ENCODE measurements at regions not wholly inside any gene's neighbourhood (a gene's known extent, or its start where the extent isn't known, plus 50 kb on each side); places are given as distances from the start of the nearest gene placed in this dataset.

DNA sequence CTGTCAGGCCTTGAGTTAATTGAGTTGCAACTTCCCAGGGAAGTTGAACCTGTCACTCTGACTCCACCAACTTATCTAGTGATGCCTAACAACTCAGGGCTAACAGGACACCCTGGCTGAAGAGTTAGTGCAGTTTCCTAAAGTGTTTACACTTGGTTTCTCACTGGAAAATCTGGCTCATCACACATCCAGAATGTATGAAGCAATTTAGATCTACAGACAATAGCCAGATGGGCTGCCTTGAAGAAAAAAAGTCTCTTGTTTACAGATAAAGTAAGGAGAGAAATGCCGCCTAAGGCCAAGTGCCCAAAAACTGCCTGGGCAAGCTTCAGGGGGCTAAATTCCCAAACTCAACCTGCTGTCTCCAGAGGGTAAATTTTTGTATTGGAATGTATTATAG lies 446.3 kb upstream of the NCAM2 start:
- Mint-ChIP-seq H3K36me3 (no peaks in the 10 kb centered on the region), H3K4me1 (no peaks in the 10 kb centered on the region), H3K27ac (no peak overlapping the region), H3K4me3 (no peak overlapping the region), H3K27me3 (ENCODE audit: low read depth in 3 of 3) (no peaks in the 10 kb centered on the region), H3K9me3 (peaks cover 3 to 38% (median 11%) of the 10 kb centered on the region in 6 donors)
- no peak for DNase-seq

DNA sequence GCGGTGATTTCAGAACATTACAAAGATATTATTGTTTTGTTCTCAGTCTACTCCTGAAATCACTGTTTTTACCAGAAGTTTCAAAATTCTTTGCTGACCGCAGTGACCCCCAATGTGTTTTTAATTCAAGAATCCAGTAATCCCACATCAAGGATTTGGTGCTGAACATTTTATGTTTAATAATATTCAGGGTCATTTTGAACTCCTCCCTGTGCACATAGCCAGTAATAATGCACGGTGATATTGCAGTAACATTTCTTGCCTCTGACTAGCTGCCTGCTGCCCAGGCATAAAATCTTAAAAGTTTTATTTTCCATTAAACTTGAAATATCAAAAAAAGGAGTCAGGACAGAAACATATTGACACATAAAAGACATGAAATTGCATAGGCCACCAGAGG lies 443.4 kb upstream of the NCAM2 start:
- DNase-seq = no peak
- Mint-ChIP-seq H3K4me3 (no peak overlapping the region), H3K9me3 (peaks cover 5 to 38% (median 11%) of the 10 kb centered on the region in 6 donors), H3K27ac (no peak overlapping the region), H3K36me3 (no peaks in the 10 kb centered on the region), H3K4me1 (no peaks in the 10 kb centered on the region), H3K27me3 (ENCODE audit: low read depth in 3 of 3) (peaks cover 0 to 1% (median 0%) of the 10 kb centered on the region in 3 donors)

DNA sequence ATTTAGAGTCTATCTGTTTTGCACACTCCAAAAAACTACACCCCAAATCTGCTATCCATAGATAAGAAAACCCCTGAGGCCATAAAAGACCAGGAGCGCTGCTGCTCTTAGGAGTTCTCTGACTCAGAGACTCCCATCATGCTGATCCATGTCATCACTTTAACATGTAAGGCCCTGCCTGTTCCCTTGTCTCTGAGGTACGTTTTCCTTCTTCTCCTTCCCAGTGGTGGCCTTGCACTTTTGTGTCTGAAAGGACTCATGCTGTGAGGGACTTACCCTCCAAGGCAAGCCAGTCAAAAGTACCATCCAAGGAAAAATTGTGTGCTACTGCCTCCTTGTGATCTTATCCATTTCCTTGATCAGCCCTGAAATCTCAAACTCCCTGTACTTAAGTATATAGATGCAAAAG lies 427.4 kb upstream of the NCAM2 start:
- Mint-ChIP-seq H3K9me3 (peaks cover 0 to 25% (median 12%) of the 10 kb centered on the region in 6 donors), H3K4me1 (no peaks in the 10 kb centered on the region), H3K36me3 (no peaks in the 10 kb centered on the region), H3K27me3 (ENCODE audit: low read depth in 3 of 3) (peaks cover 0 to 2% (median 0%) of the 10 kb centered on the region in 3 donors), H3K4me3 (no peak overlapping the region), H3K27ac (no peak overlapping the region)
- DNase-seq = no peak

DNA sequence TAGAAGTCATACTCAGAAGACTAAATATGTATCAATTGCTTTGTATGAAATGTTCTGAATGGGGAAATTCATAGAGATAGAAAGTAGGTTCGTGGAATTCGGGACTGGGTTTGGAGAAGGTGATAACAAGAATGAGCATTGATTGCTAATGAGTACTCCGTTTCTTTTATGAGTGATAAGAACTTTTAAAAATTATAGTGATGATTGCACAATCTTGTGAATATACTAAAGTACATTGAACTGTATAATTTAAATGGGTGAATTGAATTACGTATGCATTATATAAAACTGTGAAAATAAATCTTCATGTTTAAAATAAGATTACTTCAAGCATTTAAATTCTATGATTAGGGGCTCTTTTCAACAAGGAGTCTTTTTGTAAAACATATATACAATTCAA lies 425.6 kb upstream of the NCAM2 start:
- no peak overlapping the region for H3K27ac Mint-ChIP-seq
- no peak for DNase-seq
- H3K27me3 Mint-ChIP-seq (ENCODE audit: low read depth in 3 of 3) = peaks cover 0 to 2% (median 0%) of the 10 kb centered on the region in 3 donors
- no peaks in the 10 kb centered on the region for H3K36me3 Mint-ChIP-seq
- H3K9me3 Mint-ChIP-seq = peaks cover under 1 to 26% (median 14%) of the 10 kb centered on the region in 6 donors
- no peak overlapping the region for H3K4me3 Mint-ChIP-seq
- no peaks in the 10 kb centered on the region for H3K4me1 Mint-ChIP-seq

DNA sequence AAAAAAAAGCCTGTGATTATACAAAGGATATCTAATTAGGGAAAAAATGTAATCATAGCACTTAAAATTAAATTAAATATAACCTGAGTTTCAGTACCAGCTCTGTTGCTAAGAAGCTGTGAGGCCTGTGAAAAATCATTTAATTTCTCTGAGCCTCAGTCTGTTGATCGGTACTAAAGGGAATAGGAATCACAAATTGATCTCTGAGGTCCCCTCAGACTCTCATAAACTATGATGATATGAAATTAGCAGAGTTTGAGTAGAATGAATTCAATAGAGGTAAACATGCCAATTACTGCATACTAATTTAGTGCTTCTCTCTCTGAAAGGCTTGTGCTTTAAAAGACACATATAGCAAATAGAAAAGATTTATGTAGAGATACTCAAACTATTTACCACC lies 416.8 kb upstream of the NCAM2 start:
- no peak for DNase-seq
- H3K4me3 Mint-ChIP-seq = no peak overlapping the region
- H3K4me1 Mint-ChIP-seq = no peaks in the 10 kb centered on the region
- peaks cover 0 to 3% (median 0%) of the 10 kb centered on the region in 3 donors for H3K36me3 Mint-ChIP-seq
- peaks cover 0 to 4% (median 0%) of the 10 kb centered on the region in 3 donors for H3K27me3 Mint-ChIP-seq (ENCODE audit: low read depth in 3 of 3)
- H3K9me3 Mint-ChIP-seq = peaks cover 0 to 17% (median 12%) of the 10 kb centered on the region in 6 donors
- no peak overlapping the region for H3K27ac Mint-ChIP-seq

DNA sequence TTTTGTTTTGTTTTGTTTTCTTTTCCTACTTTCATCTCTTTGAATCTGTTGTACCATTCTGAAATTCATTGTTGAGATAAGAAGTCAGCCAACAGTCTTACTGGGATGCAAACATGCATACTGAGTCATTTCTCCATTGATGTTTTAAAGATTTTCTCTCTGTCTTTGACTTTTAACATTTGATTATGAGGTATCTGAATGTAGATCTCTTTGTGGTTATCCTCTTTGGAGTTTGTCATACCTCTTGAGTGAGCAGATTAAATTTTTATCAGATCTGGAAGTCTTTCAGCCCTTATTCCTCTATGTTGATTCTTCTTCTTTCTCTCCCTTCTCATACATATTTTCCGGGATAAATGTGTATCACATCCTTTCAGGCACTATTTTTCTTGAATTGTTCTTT lies 406.9 kb upstream of the NCAM2 start:
- H3K4me1 Mint-ChIP-seq = no peaks in the 10 kb centered on the region
- no peak overlapping the region for H3K4me3 Mint-ChIP-seq
- H3K27ac Mint-ChIP-seq = no peak overlapping the region
- H3K9me3 Mint-ChIP-seq = peaks cover 5 to 20% (median 11%) of the 10 kb centered on the region in 6 donors
- no peak for DNase-seq
- H3K36me3 Mint-ChIP-seq = no peaks in the 10 kb centered on the region
- H3K27me3 Mint-ChIP-seq (ENCODE audit: low read depth in 3 of 3) = no peaks in the 10 kb centered on the region

DNA sequence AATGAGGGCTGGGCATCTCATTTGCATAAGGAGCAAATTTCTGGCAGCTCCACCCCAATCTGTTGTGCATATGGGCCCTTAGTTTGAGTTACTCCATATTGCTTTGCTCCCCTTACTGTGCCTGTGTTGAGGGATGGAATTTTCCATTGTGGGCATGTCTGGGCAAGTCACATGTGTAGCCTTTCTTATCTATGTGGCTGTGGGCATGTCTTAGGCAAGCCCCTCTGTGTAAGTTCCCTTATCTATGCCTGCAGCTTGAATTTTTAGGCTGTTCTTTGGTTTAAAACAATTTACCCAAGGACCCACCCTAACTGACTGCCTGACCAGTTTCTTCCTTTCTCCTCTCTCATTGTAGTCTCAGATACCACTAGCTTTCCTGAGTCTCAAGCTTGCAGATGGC lies 405.7 kb upstream of the NCAM2 start:
- H3K4me1 Mint-ChIP-seq = no peaks in the 10 kb centered on the region
- no peak overlapping the region for H3K4me3 Mint-ChIP-seq
- DNase-seq = no peak

DNA sequence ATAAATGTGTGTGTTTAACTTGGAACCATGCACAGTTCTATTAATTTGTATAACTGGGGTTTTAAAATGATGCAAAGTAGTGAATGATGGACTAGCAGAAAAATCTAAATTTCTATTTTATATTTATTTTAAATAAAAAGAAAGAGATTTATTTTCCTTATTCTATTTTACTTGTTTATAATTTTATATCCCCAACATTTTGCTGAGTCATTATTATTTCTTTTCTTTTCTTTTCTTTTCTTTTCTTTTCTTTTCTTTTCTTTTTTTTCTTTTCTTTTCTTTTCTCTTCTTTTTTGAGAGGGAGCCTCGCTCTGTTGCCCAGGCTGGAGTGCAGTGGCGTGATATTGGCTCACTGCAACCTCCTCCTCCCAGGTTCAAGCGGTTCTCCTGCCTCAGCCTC lies 395.0 kb upstream of the NCAM2 start:
- Mint-ChIP-seq H3K4me3 (no peak overlapping the region), H3K9me3 (peaks cover 18 to 40% (median 27%) of the 10 kb centered on the region in 6 donors), H3K4me1 (no peaks in the 10 kb centered on the region), H3K36me3 (no peaks in the 10 kb centered on the region), H3K27ac (no peak overlapping the region), H3K27me3 (ENCODE audit: low read depth in 3 of 3) (peaks cover 0 to 2% (median 2%) of the 10 kb centered on the region in 3 donors)
- DNase-seq = no peak

More for the DNA sequence above, 405.7 kb upstream of the NCAM2 start:
- H3K27ac Mint-ChIP-seq = no peak overlapping the region
- no peaks in the 10 kb centered on the region for H3K27me3 Mint-ChIP-seq (ENCODE audit: low read depth in 3 of 3)
- no peaks in the 10 kb centered on the region for H3K36me3 Mint-ChIP-seq
- H3K9me3 Mint-ChIP-seq = peaks cover 5 to 20% (median 11%) of the 10 kb centered on the region in 6 donors

DNA sequence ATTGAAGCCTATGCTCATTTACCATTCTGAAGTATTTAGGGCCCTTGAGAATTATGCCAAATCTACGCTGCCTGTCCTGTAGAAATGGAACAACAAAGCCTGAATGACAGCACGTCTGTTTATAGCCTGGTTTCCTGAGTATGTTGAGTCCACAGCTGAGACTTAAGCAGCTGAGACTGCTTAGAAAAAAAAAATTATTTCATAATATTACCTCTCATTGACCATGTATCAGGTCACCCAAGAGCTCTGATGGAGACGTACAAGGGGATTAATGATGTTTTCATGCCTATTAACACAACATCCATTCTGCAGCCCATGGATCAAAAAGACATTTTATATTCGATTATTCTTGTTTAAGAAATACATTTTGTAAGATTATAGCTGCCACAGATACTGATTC lies 387.2 kb upstream of the NCAM2 start:
- Mint-ChIP-seq H3K4me1 (no peaks in the 10 kb centered on the region), H3K27ac (no peak overlapping the region), H3K36me3 (no peaks in the 10 kb centered on the region), H3K4me3 (no peak overlapping the region), H3K27me3 (ENCODE audit: low read depth in 3 of 3) (peaks cover 0 to 2% (median 0%) of the 10 kb centered on the region in 3 donors), H3K9me3 (peaks cover 12 to 56% (median 33%) of the 10 kb centered on the region in 6 donors)
- no peak for DNase-seq

DNA sequence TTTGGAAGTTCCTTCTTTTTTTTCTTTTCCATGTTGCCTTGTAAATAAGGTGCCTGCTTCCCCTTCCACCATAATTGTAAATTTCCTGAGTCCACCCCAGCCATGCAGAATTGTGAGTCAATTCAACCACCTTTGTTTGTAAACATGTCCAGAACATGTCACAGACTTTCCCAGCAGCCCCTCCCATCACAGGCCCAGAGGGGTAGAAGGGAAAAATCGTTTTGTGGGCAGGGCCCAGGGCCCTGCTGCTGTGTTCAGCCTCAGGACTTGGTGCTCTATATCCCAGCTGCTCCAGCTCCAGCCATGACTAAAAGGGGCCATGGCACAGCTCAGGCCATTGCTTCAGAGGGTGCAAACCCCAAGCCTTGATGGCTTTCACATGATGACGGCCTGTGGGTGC lies 384.6 kb upstream of the NCAM2 start:
- no peaks in the 10 kb centered on the region for H3K27me3 Mint-ChIP-seq (ENCODE audit: low read depth in 3 of 3)
- no peaks in the 10 kb centered on the region for H3K4me1 Mint-ChIP-seq
- H3K27ac Mint-ChIP-seq = no peak overlapping the region
- DNase-seq = no peak
- H3K9me3 Mint-ChIP-seq = peaks cover 2 to 36% (median 19%) of the 10 kb centered on the region in 6 donors
- no peaks in the 10 kb centered on the region for H3K36me3 Mint-ChIP-seq
- no peak overlapping the region for H3K4me3 Mint-ChIP-seq

DNA sequence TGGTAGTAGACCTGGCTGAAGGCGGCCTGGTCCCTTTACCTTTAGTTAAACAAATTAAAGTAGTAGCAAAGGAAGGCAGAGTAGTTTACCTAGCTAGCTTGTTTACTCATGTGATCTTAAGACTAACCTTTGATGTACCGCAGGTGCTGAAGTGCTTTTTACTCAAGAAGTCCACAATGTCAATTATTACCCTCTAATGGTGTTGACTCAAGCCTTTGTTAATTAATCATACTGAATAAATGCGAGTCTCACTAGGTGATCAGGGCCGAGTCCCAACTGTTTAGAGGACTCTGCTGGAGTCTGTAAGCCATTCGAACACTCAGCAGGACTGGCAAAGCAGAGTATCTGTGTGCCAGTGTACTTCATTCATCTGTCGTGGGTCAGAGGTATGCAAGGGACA lies 381.1 kb upstream of the NCAM2 start:
- H3K27ac Mint-ChIP-seq = no peak overlapping the region
- DNase-seq = no peak
- H3K4me1 Mint-ChIP-seq = no peaks in the 10 kb centered on the region
- no peak overlapping the region for H3K4me3 Mint-ChIP-seq
- peaks cover 2 to 28% (median 20%) of the 10 kb centered on the region in 6 donors for H3K9me3 Mint-ChIP-seq
- H3K36me3 Mint-ChIP-seq = no peaks in the 10 kb centered on the region
- no peaks in the 10 kb centered on the region for H3K27me3 Mint-ChIP-seq (ENCODE audit: low read depth in 3 of 3)

DNA sequence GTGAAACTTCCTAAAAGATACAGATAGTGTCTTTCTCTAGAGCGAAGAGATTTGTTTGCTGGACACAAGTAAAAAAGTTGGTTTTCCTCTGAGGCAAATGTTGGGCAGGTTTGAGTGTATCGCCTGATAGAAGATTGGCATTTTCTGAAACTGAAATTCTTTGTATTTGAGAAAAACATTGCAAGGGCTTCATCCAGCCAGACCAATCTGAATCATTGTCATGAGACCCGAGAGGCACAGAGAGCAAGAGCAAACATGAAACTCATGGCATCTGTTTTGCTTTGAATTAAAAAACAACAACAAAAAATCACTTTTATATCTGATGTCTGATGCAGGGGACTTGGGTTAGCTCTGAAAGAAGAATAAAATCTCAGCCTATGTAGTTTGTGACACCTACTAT lies 379.3 kb upstream of the NCAM2 start:
- peaks cover 2 to 42% (median 22%) of the 10 kb centered on the region in 6 donors for H3K9me3 Mint-ChIP-seq
- no peak overlapping the region for H3K27ac Mint-ChIP-seq
- DNase-seq = no peak
- H3K4me3 Mint-ChIP-seq = no peak overlapping the region
- no peaks in the 10 kb centered on the region for H3K36me3 Mint-ChIP-seq
- peaks cover 0 to 2% (median 0%) of the 10 kb centered on the region in 3 donors for H3K27me3 Mint-ChIP-seq (ENCODE audit: low read depth in 3 of 3)
- H3K4me1 Mint-ChIP-seq = no peaks in the 10 kb centered on the region

DNA sequence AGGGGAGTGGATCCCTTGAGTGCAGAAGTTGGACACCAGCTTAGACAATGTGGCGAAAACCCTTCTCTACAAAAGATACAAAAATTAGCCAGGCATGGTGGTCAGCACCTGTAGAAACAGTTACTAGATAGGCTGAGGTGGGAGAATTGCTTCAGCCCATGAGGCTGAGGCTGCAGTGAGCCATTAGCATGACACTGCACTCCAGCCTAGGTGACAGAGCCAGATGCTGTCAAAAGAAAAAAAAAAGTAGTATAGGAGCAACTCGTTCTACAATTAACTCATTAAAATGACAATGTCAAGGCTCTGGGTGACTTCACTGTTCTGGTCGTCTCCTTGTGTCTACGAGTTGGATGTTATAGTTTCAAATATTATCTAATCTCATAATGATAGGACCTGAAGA lies 370.6 kb upstream of the NCAM2 start:
- Mint-ChIP-seq H3K4me3 (no peak overlapping the region), H3K36me3 (no peaks in the 10 kb centered on the region), H3K27ac (no peak overlapping the region), H3K9me3 (peaks cover 10 to 54% (median 25%) of the 10 kb centered on the region in 6 donors), H3K27me3 (ENCODE audit: low read depth in 3 of 3) (peaks cover 0 to 2% (median 0%) of the 10 kb centered on the region in 3 donors), H3K4me1 (no peaks in the 10 kb centered on the region)
- no peak for DNase-seq

DNA sequence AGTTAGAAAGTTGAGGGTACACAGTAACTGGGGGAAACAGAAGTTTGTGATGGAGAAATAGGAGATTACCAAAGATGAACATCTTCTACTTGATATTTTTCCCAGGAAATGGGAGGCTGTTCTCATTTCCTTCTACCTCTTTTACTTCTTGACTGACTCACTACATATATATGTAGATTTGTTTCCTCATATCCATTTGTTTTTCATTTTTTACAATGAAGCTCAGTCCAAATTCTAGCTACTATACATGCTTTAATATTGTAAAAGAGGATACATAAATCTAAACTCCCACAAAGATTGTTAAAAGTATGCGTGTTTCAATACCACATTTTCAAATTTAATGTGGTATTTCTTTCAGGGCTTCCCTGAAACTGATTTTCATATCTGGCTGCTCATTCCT lies 366.6 kb upstream of the NCAM2 start:
- no peak for DNase-seq
- Mint-ChIP-seq H3K27ac (no peak overlapping the region), H3K9me3 (peaks cover 7 to 37% (median 18%) of the 10 kb centered on the region in 6 donors), H3K4me3 (no peak overlapping the region), H3K36me3 (no peaks in the 10 kb centered on the region), H3K4me1 (no peaks in the 10 kb centered on the region), H3K27me3 (ENCODE audit: low read depth in 3 of 3) (no peaks in the 10 kb centered on the region)

DNA sequence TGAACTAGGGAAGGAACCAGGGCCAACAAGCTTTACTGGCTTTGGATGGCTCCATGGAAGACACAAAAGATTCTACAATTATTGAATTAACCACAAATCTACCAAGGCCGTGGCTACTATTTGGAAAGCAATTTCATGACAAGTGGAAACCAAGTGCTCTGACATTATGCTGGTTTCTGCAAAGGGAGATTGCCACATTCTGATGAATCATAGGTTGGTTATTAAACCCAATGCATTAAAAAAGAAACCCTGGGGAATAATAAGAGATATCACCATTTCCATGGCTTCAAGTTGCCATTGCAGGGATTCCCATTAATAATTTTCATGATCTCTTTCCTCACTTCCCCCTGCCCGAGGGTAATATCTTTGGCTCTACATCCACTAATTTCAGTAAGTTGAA lies 359.2 kb upstream of the NCAM2 start:
- no peak overlapping the region for H3K27ac Mint-ChIP-seq
- no peaks in the 10 kb centered on the region for H3K36me3 Mint-ChIP-seq
- no peaks in the 10 kb centered on the region for H3K4me1 Mint-ChIP-seq
- peaks cover 0 to 2% (median 0%) of the 10 kb centered on the region in 3 donors for H3K27me3 Mint-ChIP-seq (ENCODE audit: low read depth in 3 of 3)
- peaks cover 10 to 47% (median 25%) of the 10 kb centered on the region in 6 donors for H3K9me3 Mint-ChIP-seq
- H3K4me3 Mint-ChIP-seq = no peak overlapping the region
- no peak for DNase-seq
